WTC11 (cell line): ENCODE measurements at regions not wholly inside any gene's neighbourhood (a gene's known extent, or its start where the extent isn't known, plus 50 kb on each side); places are given as distances from the start of the nearest gene placed in this dataset.

ENCODE experiments used
- ATAC-seq: fragments of 200-7000 bp; cut with Tn5 transposase; 2 replicates; pipeline ENCODE4 v1.10.0; 2021; ENCODE audit warnings: mild to moderate bottlenecking, moderate library complexity
- CTCF ChIA-PET: fragments of 300-600 bp; sonication (Branson Sonifier 250); formaldehyde crosslinking; loops from one replicate; lab custom pipeline; 2021; ENCODE audit warnings: antibody characterized with exemption; lab: Charles Lee
- POLR2A ChIA-PET: fragments of 350-600 bp; sonication (Branson Sonifier 250); formaldehyde crosslinking; loops from one replicate; lab custom pipeline; 2021; ENCODE audit warnings: antibody characterized with exemption; lab: Charles Lee
- DNase-seq: peaks from one replicate; pipeline ENCODE4 v3.0.0; 2021; ENCODE audit warnings: low spot score
- H3K27ac Mint-ChIP-seq: 2 replicates; pipeline ENCODE4 v1.8.0; 2021; ENCODE audit warnings: mixed read lengths
- H3K27me3 Mint-ChIP-seq: 2 replicates; pipeline ENCODE4 v1.8.0; 2021; ENCODE audit warnings: low read depth, mild to moderate bottlenecking, moderate library complexity, mixed read lengths
- H3K36me3 Mint-ChIP-seq: 2 replicates; pipeline ENCODE4 v1.8.0; 2021; ENCODE audit warnings: mixed read lengths
- H3K4me1 Mint-ChIP-seq: 2 replicates; pipeline ENCODE4 v1.8.0; 2022; ENCODE audit warnings: mixed read lengths
- H3K4me3 Mint-ChIP-seq: 2 replicates; pipeline ENCODE4 v1.8.0; 2021; ENCODE audit warnings: mild to moderate bottlenecking, moderate library complexity, mixed read lengths
- H3K9me3 Mint-ChIP-seq: 2 replicates; pipeline ENCODE4 v1.8.0; 2021; ENCODE audit warnings: mixed read lengths
- CBFB ChIP-seq: sonication (generic); formaldehyde crosslinking; IDR thresholded peaks from 2 replicates; pipeline ENCODE4 v1.8.1; 2022; ENCODE audit warnings: mild to moderate bottlenecking, low read depth, missing genetic modification reagents
- E2F4 ChIP-seq: sonication (generic); formaldehyde crosslinking; IDR thresholded peaks from 2 replicates; pipeline ENCODE4 v1.8.1; 2022; ENCODE audit warnings: low read depth, mild to moderate bottlenecking, moderate library complexity, missing genetic modification reagents, borderline replicate concordance
- JUN ChIP-seq: sonication (generic); formaldehyde crosslinking; IDR thresholded peaks from 2 replicates; pipeline ENCODE4 v1.8.0; 2023; ENCODE audit warnings: mild to moderate bottlenecking, missing genetic modification reagents
- NFE2L1 ChIP-seq: sonication (generic); formaldehyde crosslinking; IDR thresholded peaks from 2 replicates; pipeline ENCODE4 v1.8.1; 2023; ENCODE audit warnings: missing genetic modification reagents
- NR1H2 ChIP-seq: sonication (generic); formaldehyde crosslinking; IDR thresholded peaks from 2 replicates; pipeline ENCODE4 v1.9.0; 2021; ENCODE audit warnings: mild to moderate bottlenecking, moderate library complexity, missing genetic modification reagents
- NR2C2 ChIP-seq: sonication (generic); formaldehyde crosslinking; IDR thresholded peaks from 2 replicates; pipeline ENCODE4 v1.8.0; 2022; ENCODE audit warnings: mild to moderate bottlenecking, missing genetic modification reagents
- PRDM15 ChIP-seq: sonication (generic); formaldehyde crosslinking; IDR thresholded peaks from 2 replicates; pipeline ENCODE4 v1.8.0; 2022; ENCODE audit warnings: missing genetic modification reagents
- SMAD3 ChIP-seq: sonication (generic); formaldehyde crosslinking; IDR thresholded peaks from 2 replicates; pipeline ENCODE4 v1.8.0; 2022; ENCODE audit warnings: missing genetic modification reagents, mild to moderate bottlenecking, borderline replicate concordance
- SMAD4 ChIP-seq: sonication (generic); formaldehyde crosslinking; IDR thresholded peaks from 2 replicates; pipeline ENCODE4 v1.8.0; 2022; ENCODE audit warnings: mild to moderate bottlenecking, missing genetic modification reagents
- ZNF138 ChIP-seq: sonication (generic); formaldehyde crosslinking; conservative IDR thresholded peaks from 2 replicates; pipeline ENCODE4 v1.8.1; 2022; ENCODE audit warnings: mild to moderate bottlenecking, moderate library complexity, missing genetic modification reagents
- ZNF219 ChIP-seq: sonication (generic); formaldehyde crosslinking; IDR thresholded peaks from 2 replicates; pipeline ENCODE4 v1.8.0; 2023; ENCODE audit warnings: missing genetic modification reagents, mild to moderate bottlenecking, borderline replicate concordance
- ZNF232 ChIP-seq: sonication (generic); formaldehyde crosslinking; IDR thresholded peaks from 2 replicates; pipeline ENCODE4 v1.8.0; 2022; ENCODE audit warnings: mild to moderate bottlenecking, missing genetic modification reagents
- ZNF263 ChIP-seq: sonication (generic); formaldehyde crosslinking; IDR thresholded peaks from 2 replicates; pipeline ENCODE4 v1.8.1; 2022; ENCODE audit warnings: low read depth, mild to moderate bottlenecking, moderate library complexity, missing genetic modification reagents
- ZNF281 ChIP-seq: sonication (generic); formaldehyde crosslinking; IDR thresholded peaks from 2 replicates; pipeline ENCODE4 v1.8.0; 2023; ENCODE audit warnings: mild to moderate bottlenecking, missing genetic modification reagents
- ZNF416 ChIP-seq: fragments of 250-450 bp; sonication (Bioruptor Pico); IDR thresholded peaks from 2 replicates; pipeline ENCODE4 v1.9.0; 2021; ENCODE audit warnings: mild to moderate bottlenecking, inconsistent platforms
- TF ChIP-seq, protein P1 (sequence below): sonication (generic); formaldehyde crosslinking; IDR thresholded peaks from 2 replicates; pipeline ENCODE4 v1.8.0; 2022; ENCODE audit warnings: mild to moderate bottlenecking, missing genetic modification reagents
- TF ChIP-seq, protein P2 (sequence below): sonication (generic); formaldehyde crosslinking; IDR thresholded peaks from 2 replicates; pipeline ENCODE4 v1.8.1; 2023; ENCODE audit warnings: mild to moderate bottlenecking, moderate library complexity, missing genetic modification reagents
- TF ChIP-seq, protein P3 (sequence below): sonication (generic); formaldehyde crosslinking; IDR thresholded peaks from 2 replicates; pipeline ENCODE4 v1.8.1; 2023; ENCODE audit warnings: mild to moderate bottlenecking, missing genetic modification reagents, moderate library complexity
- TF ChIP-seq, protein P4 (sequence below): sonication (generic); formaldehyde crosslinking; IDR thresholded peaks from 2 replicates; pipeline ENCODE4 v1.8.0; 2022; ENCODE audit warnings: mild to moderate bottlenecking, missing genetic modification reagents

GRCh38 chr4:180190382-180190781, 2052.8 kb upstream of the TENM3 start:
- Mint-ChIP-seq H3K27me3 (no peaks in the 10 kb centered on the region), H3K36me3 (no peaks in the 10 kb centered on the region), H3K4me3 (no peak overlapping the region), H3K9me3 (0 out of 2 replicates have a peak, but pooled peaks cover 3% of the 10 kb centered on the region), H3K27ac (no peak overlapping the region), H3K4me1 (no peaks in the 10 kb centered on the region)
- ATAC-seq: no peak
- no peak for DNase-seq
- TF ChIP-seq ZNF138 (CRISPR knock-in tag) (no peak), ZNF219 (CRISPR knock-in tag) (no peak), NR2C2 (no peak), ZNF416 (no peak), NR1H2 (CRISPR knock-in tag) (no peak), SMAD3 (no peak), CBFB (CRISPR knock-in tag) (no peak), PRDM15 (CRISPR knock-in tag) (no peak), E2F4 (CRISPR knock-in tag) (no peak), SMAD4 (no peak), ZNF263 (CRISPR knock-in tag) (no peak), JUN (CRISPR knock-in tag) (no peak), ZNF281 (no peak), ZNF232 (CRISPR knock-in tag) (no peak), NFE2L1 (CRISPR knock-in tag) (no peak)
- TF ChIP-seq, protein P1, sequence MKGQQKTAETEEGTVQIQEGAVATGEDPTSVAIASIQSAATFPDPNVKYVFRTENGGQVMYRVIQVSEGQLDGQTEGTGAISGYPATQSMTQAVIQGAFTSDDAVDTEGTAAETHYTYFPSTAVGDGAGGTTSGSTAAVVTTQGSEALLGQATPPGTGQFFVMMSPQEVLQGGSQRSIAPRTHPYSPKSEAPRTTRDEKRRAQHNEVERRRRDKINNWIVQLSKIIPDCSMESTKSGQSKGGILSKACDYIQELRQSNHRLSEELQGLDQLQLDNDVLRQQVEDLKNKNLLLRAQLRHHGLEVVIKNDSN (CRISPR knock-in tag): no peak
- TF ChIP-seq, protein P2, sequence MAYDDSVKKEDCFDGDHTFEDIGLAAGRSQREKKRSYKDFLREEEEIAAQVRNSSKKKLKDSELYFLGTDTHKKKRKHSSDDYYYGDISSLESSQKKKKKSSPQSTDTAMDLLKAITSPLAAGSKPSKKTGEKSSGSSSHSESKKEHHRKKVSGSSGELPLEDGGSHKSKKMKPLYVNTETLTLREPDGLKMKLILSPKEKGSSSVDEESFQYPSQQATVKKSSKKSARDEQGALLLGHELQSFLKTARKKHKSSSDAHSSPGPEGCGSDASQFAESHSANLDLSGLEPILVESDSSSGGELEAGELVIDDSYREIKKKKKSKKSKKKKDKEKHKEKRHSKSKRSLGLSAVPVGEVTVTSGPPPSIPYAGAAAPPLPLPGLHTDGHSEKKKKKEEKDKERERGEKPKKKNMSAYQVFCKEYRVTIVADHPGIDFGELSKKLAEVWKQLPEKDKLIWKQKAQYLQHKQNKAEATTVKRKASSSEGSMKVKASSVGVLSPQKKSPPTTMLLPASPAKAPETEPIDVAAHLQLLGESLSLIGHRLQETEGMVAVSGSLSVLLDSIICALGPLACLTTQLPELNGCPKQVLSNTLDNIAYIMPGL: no peak
- TF ChIP-seq, protein P3, sequence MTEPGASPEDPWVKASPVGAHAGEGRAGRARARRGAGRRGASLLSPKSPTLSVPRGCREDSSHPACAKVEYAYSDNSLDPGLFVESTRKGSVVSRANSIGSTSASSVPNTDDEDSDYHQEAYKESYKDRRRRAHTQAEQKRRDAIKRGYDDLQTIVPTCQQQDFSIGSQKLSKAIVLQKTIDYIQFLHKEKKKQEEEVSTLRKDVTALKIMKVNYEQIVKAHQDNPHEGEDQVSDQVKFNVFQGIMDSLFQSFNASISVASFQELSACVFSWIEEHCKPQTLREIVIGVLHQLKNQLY: no peak
- TF ChIP-seq, protein P4, sequence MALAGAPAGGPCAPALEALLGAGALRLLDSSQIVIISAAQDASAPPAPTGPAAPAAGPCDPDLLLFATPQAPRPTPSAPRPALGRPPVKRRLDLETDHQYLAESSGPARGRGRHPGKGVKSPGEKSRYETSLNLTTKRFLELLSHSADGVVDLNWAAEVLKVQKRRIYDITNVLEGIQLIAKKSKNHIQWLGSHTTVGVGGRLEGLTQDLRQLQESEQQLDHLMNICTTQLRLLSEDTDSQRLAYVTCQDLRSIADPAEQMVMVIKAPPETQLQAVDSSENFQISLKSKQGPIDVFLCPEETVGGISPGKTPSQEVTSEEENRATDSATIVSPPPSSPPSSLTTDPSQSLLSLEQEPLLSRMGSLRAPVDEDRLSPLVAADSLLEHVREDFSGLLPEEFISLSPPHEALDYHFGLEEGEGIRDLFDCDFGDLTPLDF (CRISPR knock-in tag): no peak
- CTCF ChIA-PET: no interaction called here
- POLR2A ChIA-PET: no interaction called here
